Endothelial cell (in vitro differentiated cells): ENCODE measurements at regions not wholly inside any gene's neighbourhood (a gene's known extent, or its start where the extent isn't known, plus 50 kb on each side); places are given as distances from the start of the nearest gene placed in this dataset.

Experiments used
- DNase-seq: peaks from one replicate; pipeline ENCODE4 v3.0.0; 2021; ENCODE audit warnings: low spot score
- H3K27ac Mint-ChIP-seq: one replicate; pipeline ENCODE4 v1.8.0; 2021; ENCODE audit warnings: mixed read lengths, inconsistent platforms; ENCODE audit not compliant: unreplicated experiment
- H3K27me3 Mint-ChIP-seq: one replicate; pipeline ENCODE4 v1.8.0; 2021; ENCODE audit warnings: mild to moderate bottlenecking, moderate library complexity, mixed read lengths, inconsistent platforms; ENCODE audit not compliant: unreplicated experiment
- H3K36me3 Mint-ChIP-seq: one replicate; pipeline ENCODE4 v1.8.0; 2021; ENCODE audit warnings: mild to moderate bottlenecking, low read depth, mixed read lengths, inconsistent platforms; ENCODE audit not compliant: unreplicated experiment
- H3K4me1 Mint-ChIP-seq: one replicate; pipeline ENCODE4 v1.8.0; 2021; ENCODE audit warnings: mild to moderate bottlenecking, mixed read lengths, inconsistent platforms; ENCODE audit not compliant: unreplicated experiment
- H3K4me3 Mint-ChIP-seq: one replicate; pipeline ENCODE4 v1.8.0; 2021; ENCODE audit warnings: mild to moderate bottlenecking, mixed read lengths, inconsistent platforms; ENCODE audit not compliant: unreplicated experiment
- H3K9me3 Mint-ChIP-seq: one replicate; pipeline ENCODE4 v1.8.0; 2021; ENCODE audit warnings: mixed read lengths, inconsistent platforms; ENCODE audit not compliant: unreplicated experiment
- CTCF ChIP-seq: fragments of 200-600 bp; sonication (generic); IDR thresholded peaks from one replicate; pipeline ENCODE4 v1.5.0; 2021; ENCODE audit warnings: antibody characterized with exemption; ENCODE audit not compliant: unreplicated experiment

- Mint-ChIP-seq H3K36me3 (no peaks in the 10 kb centered on the region), H3K27ac (no peak overlapping the region), H3K4me1 (no peaks in the 10 kb centered on the region), H3K27me3 (no peaks in the 10 kb centered on the region), H3K4me3 (no peak overlapping the region), H3K9me3 (no peaks in the 10 kb centered on the region)
- TF ChIP-seq CTCF, result no peak
- no peak for DNase-seq
These were observed 560.8 kb downstream of the POM121L12 start for GRCh38 chr7:53596230-53596629.

GRCh38 chr7:53600296-53600695 lies 564.9 kb downstream of the POM121L12 start:
- no peak for DNase-seq
- peaks cover 4% of the 10 kb centered on the region for H3K27me3 Mint-ChIP-seq
- H3K27ac Mint-ChIP-seq, result no peak overlapping the region
- peaks cover 6% of the 10 kb centered on the region for H3K9me3 Mint-ChIP-seq
- H3K4me1 Mint-ChIP-seq, result no peaks in the 10 kb centered on the region
- TF ChIP-seq CTCF, result no peak
- no peaks in the 10 kb centered on the region for H3K36me3 Mint-ChIP-seq
- no peak overlapping the region for H3K4me3 Mint-ChIP-seq

GRCh38 chr7:53602817-53603418 lies 567.5 kb downstream of the POM121L12 start:
- TF ChIP-seq CTCF, result no peak
- Mint-ChIP-seq H3K36me3 (no peaks in the 10 kb centered on the region), H3K9me3 (peaks cover 6% of the 10 kb centered on the region), H3K27me3 (peaks cover 4% of the 10 kb centered on the region), H3K27ac (no peak overlapping the region), H3K4me1 (no peaks in the 10 kb centered on the region), H3K4me3 (no peak overlapping the region)
- no peak for DNase-seq

GRCh38 chr7:53603461-53603860 lies 568.0 kb downstream of the POM121L12 start:
- peaks cover 6% of the 10 kb centered on the region for H3K9me3 Mint-ChIP-seq
- peaks cover 4% of the 10 kb centered on the region for H3K27me3 Mint-ChIP-seq
- no peak for DNase-seq
- H3K4me3 Mint-ChIP-seq, result no peak overlapping the region
- no peaks in the 10 kb centered on the region for H3K4me1 Mint-ChIP-seq
- no peaks in the 10 kb centered on the region for H3K36me3 Mint-ChIP-seq
- TF ChIP-seq CTCF, result no peak
- H3K27ac Mint-ChIP-seq, result no peak overlapping the region

- DNase-seq, result no peak
- TF ChIP-seq CTCF, result no peak
These were observed 568.8 kb downstream of the POM121L12 start for GRCh38 chr7:53604201-53604600.

More at GRCh38 chr7:53604201-53604600, 568.8 kb downstream of the POM121L12 start:
- Mint-ChIP-seq H3K36me3 (no peaks in the 10 kb centered on the region), H3K27me3 (peaks cover 4% of the 10 kb centered on the region), H3K9me3 (peaks cover 6% of the 10 kb centered on the region), H3K27ac (no peak overlapping the region), H3K4me3 (no peak overlapping the region), H3K4me1 (no peaks in the 10 kb centered on the region)
